CD8-positive, alpha-beta memory T cell (primary cell): ENCODE measurements at regions not wholly inside any gene's neighbourhood (a gene's known extent, or its start where the extent isn't known, plus 50 kb on each side); places are given as distances from the start of the nearest gene placed in this dataset.

Experiments used
- CTCF ChIA-PET: fragments of 350-600 bp; sonication (Branson Sonifier 250); formaldehyde crosslinking; loops from one replicate; lab custom pipeline; 2021; ENCODE audit warnings: antibody characterized with exemption; lab: Charles Lee
- POLR2A ChIA-PET: fragments of 350-600 bp; sonication (Branson Sonifier 250); formaldehyde crosslinking; loops from one replicate; lab custom pipeline; 2021; ENCODE audit warnings: antibody characterized with exemption; lab: Charles Lee
- DNase-seq, 5 donors: peaks; one replicate each; pipeline versions ENCODE4 v3.0.0 to v3.0.0-alpha.2; 2020 to 2022; ENCODE audit warnings: mixed read lengths in 1 of 5
- H3K27ac ChIP-seq: one replicate; pipeline ENCODE4 v1.7.0; 2013; ENCODE audit warnings: low read depth, mild to moderate bottlenecking, low read length, moderate library complexity
- H3K27me3 ChIP-seq: 2 replicates; pipeline ENCODE4 v1.7.0; 2013; ENCODE audit warnings: low read length, mild to moderate bottlenecking; ENCODE audit not compliant: insufficient read depth, poor library complexity, severe bottlenecking
- H3K36me3 ChIP-seq: 2 replicates; pipeline ENCODE4 v1.7.0; 2013; ENCODE audit warnings: mild to moderate bottlenecking, low read length, moderate library complexity; ENCODE audit not compliant: insufficient read depth
- H3K4me1 ChIP-seq: 2 replicates; pipeline ENCODE4 v1.7.0; 2013; ENCODE audit warnings: mild to moderate bottlenecking, low read length, moderate library complexity; ENCODE audit not compliant: insufficient read depth
- H3K4me3 ChIP-seq: 2 replicates; pipeline ENCODE4 v1.7.0; 2013; ENCODE audit warnings: mild to moderate bottlenecking, low read length
- H3K9me3 ChIP-seq: 2 replicates; pipeline ENCODE4 v1.7.0; 2013; ENCODE audit warnings: mild to moderate bottlenecking, low read length
- H3K27ac Mint-ChIP-seq, 8 donors: one replicate each; pipeline ENCODE4 v1.8.0; 2020 to 2021; ENCODE audit warnings: mixed read lengths in 8 of 8, mild to moderate bottlenecking in 6 of 8, inconsistent platforms in 3 of 8, moderate library complexity in 3 of 8
- H3K27me3 Mint-ChIP-seq, 2 donors: one replicate each; pipeline ENCODE4 v1.8.0; 2020 to 2021; ENCODE audit warnings: mixed read lengths in 2 of 2, mild to moderate bottlenecking in 1 of 2, moderate library complexity in 1 of 2
- H3K36me3 Mint-ChIP-seq, 3 donors: one replicate each; pipeline ENCODE4 v1.8.0; 2020 to 2021; ENCODE audit warnings: mixed read lengths in 3 of 3, inconsistent platforms in 1 of 3, mild to moderate bottlenecking in 1 of 3
- H3K4me1 Mint-ChIP-seq, 3 donors: one replicate each; pipeline ENCODE4 v1.8.0; 2020 to 2021; ENCODE audit warnings: mixed read lengths in 3 of 3, inconsistent platforms in 1 of 3, mild to moderate bottlenecking in 1 of 3
- H3K4me3 Mint-ChIP-seq, 7 donors: one replicate each; pipeline ENCODE4 v1.8.0; 2020 to 2021; ENCODE audit warnings: mixed read lengths in 7 of 7, mild to moderate bottlenecking in 6 of 7, moderate library complexity in 4 of 7, inconsistent platforms in 2 of 7
- H3K9me3 Mint-ChIP-seq, 5 donors: one replicate each; pipeline ENCODE4 v1.8.0; 2020 to 2022; ENCODE audit warnings: mixed read lengths in 5 of 5, mild to moderate bottlenecking in 3 of 5, moderate library complexity in 2 of 5, inconsistent platforms in 1 of 5

DNA sequence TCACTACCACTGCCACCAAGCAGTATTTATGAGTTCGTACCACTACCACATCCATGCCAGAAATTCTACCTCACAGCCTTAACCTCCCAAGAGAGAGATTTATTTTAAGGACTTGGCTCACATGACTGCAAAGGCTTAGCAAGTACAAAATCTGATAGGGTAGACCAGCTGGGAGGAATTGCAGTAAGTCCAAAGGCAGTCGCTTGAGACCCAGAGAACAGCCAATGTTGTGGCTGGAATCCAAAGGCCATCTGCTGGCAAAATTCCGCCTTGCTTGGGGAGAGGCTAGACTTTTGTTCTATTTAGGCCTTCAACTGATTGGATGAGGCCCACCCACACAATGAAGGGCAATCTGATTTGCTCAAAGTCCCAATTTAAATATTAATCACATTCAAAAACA lies 101.4 kb upstream of the STT3B start:
- no peaks in the 10 kb centered on the region for H3K27me3 ChIP-seq
- ChIA-PET CTCF (no interaction called here), POLR2A (no interaction called here)
- H3K36me3 ChIP-seq, result no peaks in the 10 kb centered on the region
- H3K27me3 Mint-ChIP-seq, result no peaks in the 10 kb centered on the region
- no peaks in the 10 kb centered on the region for H3K4me1 ChIP-seq
- H3K36me3 Mint-ChIP-seq, result peaks cover 0 to 15% (median 0%) of the 10 kb centered on the region in 3 donors
- no peak overlapping the region for H3K4me3 Mint-ChIP-seq
- H3K27ac ChIP-seq, result no peak overlapping the region
- no peaks in the 10 kb centered on the region for H3K4me1 Mint-ChIP-seq
- H3K9me3 Mint-ChIP-seq, result peaks cover 3 to 18% (median 9%) of the 10 kb centered on the region in 5 donors
- no peak overlapping the region for H3K27ac Mint-ChIP-seq
- no peak overlapping the region for H3K4me3 ChIP-seq
- no peak for DNase-seq
- H3K9me3 ChIP-seq, result no peaks in the 10 kb centered on the region

DNA sequence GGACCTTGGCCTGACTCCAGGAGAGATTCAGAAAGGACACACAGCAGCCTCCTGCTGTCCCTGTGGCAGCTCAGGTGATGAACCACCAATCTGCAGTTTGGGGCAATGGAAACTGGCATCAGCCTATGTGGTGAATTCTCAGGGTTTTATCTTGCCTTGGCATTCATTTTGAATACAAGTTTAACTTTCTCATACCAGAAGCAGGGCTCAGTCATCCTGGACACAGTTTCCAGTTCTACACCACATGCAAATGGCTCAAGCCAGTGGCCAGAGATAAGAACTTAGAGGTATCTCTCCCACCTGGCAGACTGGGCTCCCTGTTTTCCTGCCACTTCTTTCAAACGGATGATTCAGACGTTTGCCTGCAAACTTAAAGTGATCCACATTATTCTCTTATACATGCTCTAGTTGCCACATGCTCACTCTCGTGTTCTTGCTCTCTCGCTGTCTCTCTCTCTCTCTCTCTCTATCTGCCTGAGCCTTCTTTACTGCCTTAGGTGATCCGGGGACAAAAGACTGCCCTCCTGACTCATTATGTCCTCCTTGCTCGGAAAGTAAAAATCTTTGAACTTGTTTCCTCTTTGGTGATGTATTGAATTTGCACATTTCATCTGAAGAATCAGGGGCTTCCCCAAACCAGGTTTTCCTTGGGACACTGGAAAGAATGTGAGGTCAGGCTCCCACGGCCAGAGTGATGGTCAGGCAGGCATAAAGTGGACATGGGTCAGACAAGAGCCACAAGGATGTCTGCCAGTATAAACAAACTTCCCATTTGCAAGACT lies 99.6 kb upstream of the STT3B start:
- Mint-ChIP-seq H3K9me3 (peaks cover 16 to 23% (median 20%) of the 10 kb centered on the region in 5 donors), H3K27me3 (peaks cover 0 to 3% of the 10 kb centered on the region in 2 donors), H3K4me3 (no peak overlapping the region), H3K27ac (no peak overlapping the region), H3K36me3 (peaks cover 0 to 29% (median 4%) of the 10 kb centered on the region in 3 donors), H3K4me1 (peaks cover 0 to 5% (median 0%) of the 10 kb centered on the region in 3 donors)
- POLR2A ChIA-PET, result no interaction called here
- Histone ChIP-seq H3K27ac (no peak overlapping the region), H3K4me1 (no peaks in the 10 kb centered on the region), H3K36me3 (no peaks in the 10 kb centered on the region), H3K4me3 (no peak overlapping the region), H3K9me3 (peaks cover 11% of the 10 kb centered on the region), H3K27me3 (no peaks in the 10 kb centered on the region)
- CTCF ChIA-PET, result no interaction called here
- no peak for DNase-seq

DNA sequence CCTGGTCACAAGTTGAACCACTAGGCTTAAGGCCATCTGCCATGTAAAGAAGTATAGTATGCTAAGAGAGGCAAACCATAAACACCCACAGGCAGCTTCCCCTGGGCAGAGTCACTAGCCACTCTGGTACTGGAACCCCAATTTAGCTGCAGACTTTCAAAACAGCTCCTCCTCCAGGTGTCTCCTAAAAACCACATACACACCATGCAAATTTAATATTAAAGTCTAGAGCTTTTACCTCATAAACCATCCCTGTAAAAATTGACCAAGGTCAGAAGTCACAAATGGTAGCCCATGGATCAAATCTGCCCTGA lies 99.1 kb upstream of the STT3B start:
- H3K4me3 Mint-ChIP-seq, result no peak overlapping the region

DNA sequence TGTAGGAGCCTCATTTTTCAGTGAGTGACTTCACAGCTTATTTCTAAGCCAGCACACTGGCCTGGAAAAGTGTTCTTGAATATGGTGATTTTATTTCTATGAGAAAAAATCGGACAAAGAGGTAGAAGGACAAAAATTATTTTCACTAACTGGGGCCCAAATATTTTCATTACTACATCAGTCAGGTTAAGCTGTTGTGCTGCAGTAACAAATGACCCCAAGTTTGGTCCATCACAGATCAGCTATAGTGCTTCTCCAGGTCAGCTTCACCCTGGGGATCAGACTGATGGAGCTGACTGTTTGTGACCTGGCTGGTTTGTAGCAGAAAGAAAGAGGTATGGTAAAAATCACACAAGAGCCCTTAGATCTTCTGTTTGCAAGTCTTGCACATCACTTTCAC lies 97.9 kb upstream of the STT3B start:
- ChIA-PET POLR2A (no interaction called here), CTCF (no interaction called here)
- no peak overlapping the region for H3K4me3 Mint-ChIP-seq

More for the DNA sequence above, 99.1 kb upstream of the STT3B start:
- H3K27ac Mint-ChIP-seq, result no peak overlapping the region
- H3K4me1 Mint-ChIP-seq, result peaks cover 0 to 5% (median 0%) of the 10 kb centered on the region in 3 donors
- H3K9me3 ChIP-seq, result peaks cover 11% of the 10 kb centered on the region
- H3K4me1 ChIP-seq, result no peaks in the 10 kb centered on the region
- ChIA-PET POLR2A (no interaction called here), CTCF (no interaction called here)
- peaks cover 0 to 31% (median 4%) of the 10 kb centered on the region in 3 donors for H3K36me3 Mint-ChIP-seq
- H3K4me3 ChIP-seq, result no peak overlapping the region
- no peak overlapping the region for H3K27ac ChIP-seq
- no peaks in the 10 kb centered on the region for H3K27me3 ChIP-seq
- H3K27me3 Mint-ChIP-seq, result peaks cover 0 to 3% of the 10 kb centered on the region in 2 donors
- no peaks in the 10 kb centered on the region for H3K36me3 ChIP-seq
- no peak for DNase-seq
- H3K9me3 Mint-ChIP-seq, result peaks cover 16 to 22% (median 17%) of the 10 kb centered on the region in 5 donors

DNA sequence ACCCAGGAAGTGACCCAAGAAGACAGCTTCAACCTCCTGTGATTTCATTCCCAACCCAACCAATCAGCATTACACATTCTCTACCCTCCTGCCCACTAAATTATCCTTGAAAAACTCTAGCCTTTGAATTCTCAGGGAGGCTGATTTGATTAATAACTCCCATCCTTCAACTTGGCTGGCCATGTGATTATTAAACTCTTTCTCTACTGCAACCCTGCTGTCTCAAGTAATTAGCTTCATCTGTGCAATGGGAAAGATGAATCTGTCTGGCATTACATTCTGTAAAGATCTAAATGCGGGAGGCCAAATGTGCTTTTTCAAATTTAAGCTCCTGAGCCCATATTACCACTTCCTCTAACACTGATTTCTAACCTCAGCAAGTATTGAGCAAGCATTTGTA lies 95.9 kb upstream of the STT3B start:
- POLR2A ChIA-PET, result no interaction called here
- Mint-ChIP-seq H3K4me1 (peaks cover 0 to 5% (median 0%) of the 10 kb centered on the region in 3 donors), H3K4me3 (no peak overlapping the region), H3K9me3 (peaks cover 10 to 21% (median 15%) of the 10 kb centered on the region in 5 donors), H3K27me3 (peaks cover 0 to 3% of the 10 kb centered on the region in 2 donors), H3K27ac (no peak overlapping the region), H3K36me3 (peaks cover 0 to 22% (median 4%) of the 10 kb centered on the region in 3 donors)
- CTCF ChIA-PET, result no interaction called here
- H3K4me3 ChIP-seq, result no peak overlapping the region
- peaks cover 11% of the 10 kb centered on the region for H3K9me3 ChIP-seq
- no peaks in the 10 kb centered on the region for H3K27me3 ChIP-seq
- no peak overlapping the region for H3K27ac ChIP-seq
- H3K36me3 ChIP-seq, result no peaks in the 10 kb centered on the region
- no peak for DNase-seq
- no peaks in the 10 kb centered on the region for H3K4me1 ChIP-seq

More for the DNA sequence above, 97.9 kb upstream of the STT3B start:
- no peak for DNase-seq
- Histone ChIP-seq H3K27me3 (no peaks in the 10 kb centered on the region), H3K36me3 (no peaks in the 10 kb centered on the region), H3K4me3 (no peak overlapping the region), H3K27ac (no peak overlapping the region), H3K4me1 (no peaks in the 10 kb centered on the region), H3K9me3 (peaks cover 11% of the 10 kb centered on the region)
- Mint-ChIP-seq H3K27ac (no peak overlapping the region), H3K36me3 (peaks cover 0 to 26% (median 4%) of the 10 kb centered on the region in 3 donors), H3K27me3 (peaks cover 0 to 3% of the 10 kb centered on the region in 2 donors), H3K4me1 (peaks cover 0 to 5% (median 0%) of the 10 kb centered on the region in 3 donors), H3K9me3 (peaks cover 10 to 21% (median 15%) of the 10 kb centered on the region in 5 donors)

DNA sequence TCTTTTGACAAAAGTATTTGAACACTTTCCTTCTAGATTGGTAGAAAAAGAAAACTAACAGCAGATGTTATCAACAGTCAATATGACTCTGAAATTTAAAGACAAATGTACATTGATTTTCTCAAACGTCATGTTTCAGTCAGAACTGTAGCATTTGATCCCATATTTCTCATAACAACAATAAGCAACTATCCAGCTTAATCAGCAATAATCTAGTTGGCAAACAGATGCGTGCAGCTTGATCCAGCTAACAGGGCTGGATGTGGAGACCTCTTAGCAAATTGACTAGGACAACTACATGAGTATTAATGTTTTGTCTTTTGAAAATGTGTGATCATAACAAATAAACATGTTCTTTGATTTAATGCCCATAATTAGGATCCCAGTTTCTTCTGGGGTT lies 94.0 kb upstream of the STT3B start:
- CTCF ChIA-PET, result interaction anchor here (1.4 kb wide), 1 partner anchor 17 kb away, joined by 4 read pairs; no protein-coding TSS in a partner anchor
- POLR2A ChIA-PET, result no interaction called here

DNA sequence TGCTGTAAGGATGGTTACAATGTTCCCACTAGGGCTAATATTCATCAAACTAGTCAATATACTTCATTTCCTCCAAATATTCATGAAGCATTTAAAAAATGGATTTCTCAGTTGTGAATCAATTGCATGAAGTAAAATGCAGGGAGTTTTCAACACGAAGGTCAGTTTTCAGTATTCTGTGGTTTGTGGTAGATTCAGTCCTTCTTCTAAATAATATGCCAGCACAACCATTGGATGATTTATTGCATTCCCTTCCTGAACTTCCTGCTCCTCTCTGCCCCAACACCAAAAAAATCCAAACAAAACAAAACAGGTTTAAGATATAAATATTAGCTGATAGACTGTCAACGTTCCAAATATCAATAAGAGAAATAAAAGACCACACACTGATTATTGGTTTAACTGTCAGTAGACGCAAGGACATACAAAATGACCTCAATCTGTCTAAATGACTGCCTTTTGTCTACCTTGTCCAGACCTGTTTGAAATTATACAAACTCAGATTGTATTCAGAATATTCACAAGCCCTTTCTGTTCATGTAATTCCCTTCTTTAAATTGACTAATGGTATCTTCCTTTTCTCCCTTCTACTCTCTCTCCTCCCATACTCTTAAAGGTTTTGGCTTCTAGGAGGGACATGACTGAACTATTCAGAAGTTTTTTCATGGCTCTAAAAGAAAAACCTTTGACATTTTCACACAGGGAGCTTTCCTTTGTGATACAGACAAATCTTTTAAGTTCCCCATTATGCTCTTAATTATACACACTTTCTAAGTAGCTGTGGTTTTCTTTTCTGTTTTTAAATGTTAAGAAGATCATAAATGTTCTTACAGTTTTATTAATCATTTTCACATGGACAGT lies 92.6 kb upstream of the STT3B start:
- H3K4me3 Mint-ChIP-seq, result no peak overlapping the region
- DNase-seq, result no peak
- no peaks in the 10 kb centered on the region for H3K27me3 ChIP-seq
- POLR2A ChIA-PET, result no interaction called here
- no peak overlapping the region for H3K27ac ChIP-seq
- peaks cover 0 to 5% (median 3%) of the 10 kb centered on the region in 3 donors for H3K4me1 Mint-ChIP-seq
- H3K9me3 ChIP-seq, result peaks cover 11% of the 10 kb centered on the region
- H3K4me1 ChIP-seq, result no peaks in the 10 kb centered on the region
- CTCF ChIA-PET, result no interaction called here
- H3K27ac Mint-ChIP-seq, result no peak overlapping the region
- H3K4me3 ChIP-seq, result no peak overlapping the region
- peaks cover 0 to 3% of the 10 kb centered on the region in 2 donors for H3K27me3 Mint-ChIP-seq
- H3K36me3 ChIP-seq, result no peaks in the 10 kb centered on the region
- H3K9me3 Mint-ChIP-seq, result peaks cover 10 to 20% (median 15%) of the 10 kb centered on the region in 5 donors
- H3K36me3 Mint-ChIP-seq, result peaks cover 0 to 19% (median 4%) of the 10 kb centered on the region in 3 donors

More for the DNA sequence above, 94.0 kb upstream of the STT3B start:
- H3K27me3 Mint-ChIP-seq, result peaks cover 0 to 3% of the 10 kb centered on the region in 2 donors
- peaks cover 10 to 21% (median 15%) of the 10 kb centered on the region in 5 donors for H3K9me3 Mint-ChIP-seq
- peaks cover 0 to 22% (median 4%) of the 10 kb centered on the region in 3 donors for H3K36me3 Mint-ChIP-seq
- Histone ChIP-seq H3K36me3 (no peaks in the 10 kb centered on the region), H3K4me3 (no peak overlapping the region), H3K27ac (no peak overlapping the region), H3K9me3 (peaks cover 11% of the 10 kb centered on the region), H3K27me3 (no peaks in the 10 kb centered on the region), H3K4me1 (no peaks in the 10 kb centered on the region)
- H3K4me1 Mint-ChIP-seq, result peaks cover 0 to 5% (median 3%) of the 10 kb centered on the region in 3 donors
- H3K27ac Mint-ChIP-seq, result no peak overlapping the region
- DNase-seq, result no peak
- H3K4me3 Mint-ChIP-seq, result no peak overlapping the region

DNA sequence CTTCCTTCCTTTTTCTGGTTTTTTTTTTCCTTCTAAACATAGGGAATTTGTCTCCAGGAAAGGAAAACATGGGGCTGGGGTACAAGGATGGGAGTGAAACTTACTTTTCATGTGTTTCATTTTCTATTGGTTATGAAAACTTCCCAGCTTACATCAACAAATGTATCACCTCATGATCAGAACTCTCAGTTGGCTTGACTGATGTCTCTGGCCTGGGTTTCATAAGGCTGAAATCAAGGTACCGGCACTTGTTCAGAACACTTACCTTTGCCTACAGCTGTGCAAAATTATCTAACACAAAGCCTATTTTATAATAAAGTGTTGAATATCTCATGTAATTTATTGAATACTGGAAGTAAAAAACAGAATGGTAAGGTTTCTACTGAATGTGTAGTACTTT lies 91.8 kb upstream of the STT3B start:
- H3K36me3 ChIP-seq, result no peaks in the 10 kb centered on the region
- H3K4me1 Mint-ChIP-seq, result peaks cover 0 to 5% (median 3%) of the 10 kb centered on the region in 3 donors
- no peak overlapping the region for H3K4me3 Mint-ChIP-seq
- H3K36me3 Mint-ChIP-seq, result peaks cover 0 to 16% (median 4%) of the 10 kb centered on the region in 3 donors
- H3K4me3 ChIP-seq, result no peak overlapping the region
- H3K27me3 Mint-ChIP-seq, result peaks cover 0 to 3% of the 10 kb centered on the region in 2 donors
- no peaks in the 10 kb centered on the region for H3K27me3 ChIP-seq
- H3K27ac ChIP-seq, result no peak overlapping the region
- DNase-seq, result no peak
- no peaks in the 10 kb centered on the region for H3K4me1 ChIP-seq
- no peak overlapping the region for H3K27ac Mint-ChIP-seq
- CTCF ChIA-PET, result no interaction called here
- POLR2A ChIA-PET, result no interaction called here
- H3K9me3 Mint-ChIP-seq, result peaks cover 10 to 15% (median 12%) of the 10 kb centered on the region in 5 donors
- H3K9me3 ChIP-seq, result peaks cover 11% of the 10 kb centered on the region
